ENCODE measurements at regions not wholly inside any gene's neighbourhood (a gene's known extent, or its start where the extent isn't known, plus 50 kb on each side); places are given as distances from the start of the nearest gene placed in this dataset.

- Mint-ChIP-seq H3K9me3 (no peaks in the 10 kb centered on the region), H3K36me3 (ENCODE audit: low read depth) (no peaks in the 10 kb centered on the region), H3K27ac (no peak overlapping the region), H3K4me3 (no peak overlapping the region), H3K27me3 (ENCODE audit: low read depth) (no peaks in the 10 kb centered on the region), H3K4me1 (no peaks in the 10 kb centered on the region)
- TF ChIP-seq CTCF (IDR thresholded peaks at IDR 0.05; ENCODE audit: unreplicated experiment in 3 of 3), result no peak
Observed at GRCh38 chr1:194227161-194227560, 1040.7 kb upstream of the B3GALT2 start.

- Mint-ChIP-seq H3K9me3 (peaks cover 3% of the 10 kb centered on the region), H3K27me3 (ENCODE audit: low read depth) (no peaks in the 10 kb centered on the region), H3K27ac (no peak overlapping the region), H3K4me3 (no peak overlapping the region), H3K36me3 (ENCODE audit: low read depth) (no peaks in the 10 kb centered on the region), H3K4me1 (no peaks in the 10 kb centered on the region)
- TF ChIP-seq CTCF (IDR thresholded peaks at IDR 0.05; ENCODE audit: unreplicated experiment in 3 of 3), result no peak
Observed at GRCh38 chr1:194225821-194226220, 1039.4 kb upstream of the B3GALT2 start.

- H3K9me3 Mint-ChIP-seq, result peaks cover 3% of the 10 kb centered on the region
- no peak overlapping the region for H3K4me3 Mint-ChIP-seq
- H3K27ac Mint-ChIP-seq, result no peak overlapping the region
- H3K27me3 Mint-ChIP-seq (ENCODE audit: low read depth), result no peaks in the 10 kb centered on the region
- no peak for TF ChIP-seq CTCF (IDR thresholded peaks at IDR 0.05; ENCODE audit: unreplicated experiment in 3 of 3)
- no peaks in the 10 kb centered on the region for H3K4me1 Mint-ChIP-seq
- no peaks in the 10 kb centered on the region for H3K36me3 Mint-ChIP-seq (ENCODE audit: low read depth)
Observed at GRCh38 chr1:194223596-194223995, 1037.2 kb upstream of the B3GALT2 start.

- Mint-ChIP-seq H3K9me3 (no peaks in the 10 kb centered on the region), H3K27ac (no peak overlapping the region), H3K4me3 (no peak overlapping the region), H3K4me1 (no peaks in the 10 kb centered on the region), H3K27me3 (ENCODE audit: low read depth) (no peaks in the 10 kb centered on the region), H3K36me3 (ENCODE audit: low read depth) (no peaks in the 10 kb centered on the region)
- no peak for TF ChIP-seq CTCF (IDR thresholded peaks at IDR 0.05; ENCODE audit: unreplicated experiment in 3 of 3)
Observed at GRCh38 chr1:194215448-194215847, 1029.0 kb upstream of the B3GALT2 start.

- Mint-ChIP-seq H3K9me3 (no peaks in the 10 kb centered on the region), H3K4me3 (no peak overlapping the region), H3K36me3 (ENCODE audit: low read depth) (no peaks in the 10 kb centered on the region), H3K27ac (no peak overlapping the region), H3K27me3 (ENCODE audit: low read depth) (no peaks in the 10 kb centered on the region), H3K4me1 (no peaks in the 10 kb centered on the region)
- no peak for TF ChIP-seq CTCF (IDR thresholded peaks at IDR 0.05; ENCODE audit: unreplicated experiment in 3 of 3)
Observed at GRCh38 chr1:194214735-194215134, 1028.3 kb upstream of the B3GALT2 start.

- H3K4me3 Mint-ChIP-seq, result no peak overlapping the region
- H3K27ac Mint-ChIP-seq, result no peak overlapping the region
- no peaks in the 10 kb centered on the region for H3K9me3 Mint-ChIP-seq
- no peaks in the 10 kb centered on the region for H3K27me3 Mint-ChIP-seq (ENCODE audit: low read depth)
- H3K36me3 Mint-ChIP-seq (ENCODE audit: low read depth), result no peaks in the 10 kb centered on the region
- no peaks in the 10 kb centered on the region for H3K4me1 Mint-ChIP-seq
- TF ChIP-seq CTCF (IDR thresholded peaks at IDR 0.05; ENCODE audit: unreplicated experiment in 3 of 3), result no peak
Observed at GRCh38 chr1:194209920-194210319, 1023.5 kb upstream of the B3GALT2 start.
